ENCODE measurements at regions not wholly inside any gene's neighbourhood (a gene's known extent, or its start where the extent isn't known, plus 50 kb on each side); places are given as distances from the start of the nearest gene placed in this dataset.

GRCh38 chr11:126140926-126141280, 70.5 kb downstream of the RPUSD4 start:
- ChIA-PET CTCF (interaction anchor here (0.7 to 0.9 kb wide), 2 partner anchors 70 to 120 kb away, joined by 3 to 5 read pairs; partner anchors contain the start of gene RPUSD4), POLR2A (ENCODE audit: low non-redundant PET) (no interaction called here)
- DNase-seq (ENCODE audit: low spot score), result no peak
- TF ChIP-seq CTCF (conservative IDR thresholded peaks at IDR 0.05; ENCODE audit: low read depth), result no peak
- H3K27ac ChIP-seq, result no peak overlapping the region

GRCh38 chr11:126140201-126140925, 71.1 kb downstream of the RPUSD4 start:
- TF ChIP-seq CTCF (conservative IDR thresholded peaks at IDR 0.05; ENCODE audit: low read depth), result no peak
- no peak overlapping the region for H3K27ac ChIP-seq
- CTCF ChIA-PET, result no interaction called here
- POLR2A ChIA-PET (ENCODE audit: low non-redundant PET), result no interaction called here
- DNase-seq (ENCODE audit: low spot score), result no peak

- POLR2A ChIA-PET (ENCODE audit: low non-redundant PET), result no interaction called here
- no peak for TF ChIP-seq CTCF (conservative IDR thresholded peaks at IDR 0.05; ENCODE audit: low read depth)
- CTCF ChIA-PET, result interaction anchor here (0.6 kb wide), 1 partner anchor 47 kb away, joined by 4 read pairs; no protein-coding TSS in a partner anchor
- H3K27ac ChIP-seq, result no peak overlapping the region
- no peak for DNase-seq (ENCODE audit: low spot score)
Measured at GRCh38 chr11:126139111-126140091, 72.0 kb downstream of the RPUSD4 start.

GRCh38 chr11:126138636-126139035, 72.8 kb downstream of the RPUSD4 start:
- TF ChIP-seq CTCF (conservative IDR thresholded peaks at IDR 0.05; ENCODE audit: low read depth), result no peak
- ChIA-PET CTCF (interaction anchor here (0.6 kb wide), 1 partner anchor 48 kb away, joined by 4 read pairs; no protein-coding TSS in a partner anchor), POLR2A (ENCODE audit: low non-redundant PET) (no interaction called here)
- H3K27ac ChIP-seq, result no peak overlapping the region
- DNase-seq (ENCODE audit: low spot score), result no peak

GRCh38 chr11:126137136-126137535, 74.3 kb downstream of the RPUSD4 start:
- no peak for TF ChIP-seq CTCF (conservative IDR thresholded peaks at IDR 0.05; ENCODE audit: low read depth)
- POLR2A ChIA-PET (ENCODE audit: low non-redundant PET), result no interaction called here
- CTCF ChIA-PET, result interaction anchor here (0.6 kb wide), 1 partner anchor 11 kb away, joined by 3 read pairs; no protein-coding TSS in a partner anchor
- DNase-seq (ENCODE audit: low spot score), result no peak
- H3K27ac ChIP-seq, result no peak overlapping the region

GRCh38 chr11:126136507-126136906, 73.8 kb upstream of the CDON start:
- TF ChIP-seq CTCF (conservative IDR thresholded peaks at IDR 0.05; ENCODE audit: low read depth), result no peak
- DNase-seq (ENCODE audit: low spot score), result no peak
- ChIA-PET POLR2A (ENCODE audit: low non-redundant PET) (no interaction called here), CTCF (no interaction called here)
- H3K27ac ChIP-seq, result no peak overlapping the region
